Activated naive CD4-positive, alpha-beta T cell treated with anti-CD3 and anti-CD28 coated beads for 36 hours (primary cell): ENCODE measurements at regions not wholly inside any gene's neighbourhood (a gene's known extent, or its start where the extent isn't known, plus 50 kb on each side); places are given as distances from the start of the nearest gene placed in this dataset.

ENCODE experiments used
- CTCF ChIA-PET: fragments of 350-600 bp; sonication (Branson Sonifier 250); formaldehyde crosslinking; loops from one replicate; lab custom pipeline; 2021; ENCODE audit warnings: antibody characterized with exemption; lab: Charles Lee
- DNase-seq: peaks from one replicate; pipeline ENCODE4 v3.0.0-alpha.2; 2020
- H3K27ac Mint-ChIP-seq: one replicate; pipeline ENCODE4 v1.8.0; 2021; ENCODE audit warnings: mild to moderate bottlenecking, mixed read lengths
- H3K27me3 Mint-ChIP-seq: one replicate; pipeline ENCODE4 v1.8.0; 2021; ENCODE audit warnings: low read depth, mixed read lengths
- H3K36me3 Mint-ChIP-seq: one replicate; pipeline ENCODE4 v1.8.0; 2021; ENCODE audit warnings: low read depth, mixed read lengths
- H3K4me1 Mint-ChIP-seq: one replicate; pipeline ENCODE4 v1.8.0; 2021; ENCODE audit warnings: low read depth, mixed read lengths
- H3K4me3 Mint-ChIP-seq: one replicate; pipeline ENCODE4 v1.8.0; 2021; ENCODE audit warnings: mild to moderate bottlenecking, moderate library complexity, mixed read lengths
- H3K9me3 Mint-ChIP-seq: one replicate; pipeline ENCODE4 v1.8.0; 2021; ENCODE audit warnings: mixed read lengths
- intact Hi-C: fragments of 100-400 bp; cut with micrococcal nuclease; formaldehyde crosslinking; loops from one replicate; pipeline ENCODE4 v1.15.1; 2023

- DNase-seq, result no peak
- no peaks in the 10 kb centered on the region for H3K27me3 Mint-ChIP-seq
- H3K4me3 Mint-ChIP-seq, result no peak overlapping the region
- peaks cover 2% of the 10 kb centered on the region for H3K4me1 Mint-ChIP-seq
- H3K27ac Mint-ChIP-seq, result no peak overlapping the region
- no peaks in the 10 kb centered on the region for H3K36me3 Mint-ChIP-seq
- CTCF ChIA-PET, result interaction anchor here (1.6 kb wide), 1 partner anchor 737 kb away, joined by 3 read pairs; no protein-coding TSS in a partner anchor
- intact Hi-C loops, result loop anchor here (1.0 to 10.0 kb wide), 3 partner anchors 735 to 992 kb away; no protein-coding TSS in a partner anchor
- no peaks in the 10 kb centered on the region for H3K9me3 Mint-ChIP-seq
These were observed 326.6 kb downstream of the ARPP21 start for GRCh38 chr3:35965908-35966307.

GRCh38 chr3:35966629-35967464, 327.5 kb downstream of the ARPP21 start:
- Mint-ChIP-seq H3K4me3 (no peak overlapping the region), H3K36me3 (no peaks in the 10 kb centered on the region), H3K27ac (no peak overlapping the region), H3K27me3 (no peaks in the 10 kb centered on the region), H3K9me3 (no peaks in the 10 kb centered on the region), H3K4me1 (peaks cover 2% of the 10 kb centered on the region)
- intact Hi-C loops, result loop anchor here (1.0 to 10.0 kb wide), 3 partner anchors 734 to 991 kb away; no protein-coding TSS in a partner anchor
- CTCF ChIA-PET, result interaction anchor here (1.6 kb wide), 1 partner anchor 736 kb away, joined by 3 read pairs; no protein-coding TSS in a partner anchor
- no peak for DNase-seq

DNA sequence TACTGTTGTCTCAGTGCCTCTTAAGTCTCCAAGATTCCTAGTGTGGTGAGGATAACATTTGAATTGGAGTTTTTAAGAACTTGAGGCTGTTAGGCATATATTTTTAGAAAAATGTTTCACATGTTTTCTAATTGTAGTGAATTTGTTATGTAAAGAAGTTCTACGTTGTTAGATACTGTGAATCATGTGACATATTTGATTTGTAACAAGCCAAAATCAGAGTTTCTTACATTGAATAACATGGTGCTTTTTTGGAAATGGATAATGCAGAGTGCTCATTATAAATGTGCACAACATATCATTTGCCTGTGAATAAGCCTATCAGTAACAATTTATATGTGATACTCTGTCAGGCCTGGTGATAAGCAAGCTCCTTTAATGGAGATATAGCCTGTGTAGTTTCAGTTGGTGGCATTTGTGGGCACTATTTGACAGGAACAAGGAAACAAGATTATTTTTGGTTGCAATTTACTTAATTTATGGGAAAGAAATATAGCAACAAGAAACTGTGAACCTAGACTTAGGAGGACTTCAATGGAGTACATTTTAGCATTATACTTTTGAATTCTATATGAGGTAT, 328.8 kb downstream of the ARPP21 start:
- no peak for DNase-seq
- CTCF ChIA-PET, result no interaction called here
- H3K4me1 Mint-ChIP-seq, result peaks cover 2% of the 10 kb centered on the region
- intact Hi-C loops, result loop anchor here (10.0 kb wide), 1 partner anchor 877 kb away; no protein-coding TSS in a partner anchor
- no peak overlapping the region for H3K27ac Mint-ChIP-seq
- H3K27me3 Mint-ChIP-seq, result no peaks in the 10 kb centered on the region
- no peaks in the 10 kb centered on the region for H3K9me3 Mint-ChIP-seq
- H3K4me3 Mint-ChIP-seq, result no peak overlapping the region
- H3K36me3 Mint-ChIP-seq, result no peaks in the 10 kb centered on the region

- CTCF ChIA-PET, result interaction anchor here (0.7 kb wide), 1 partner anchor 436 kb away, joined by 3 read pairs; no protein-coding TSS in a partner anchor
- intact Hi-C loops, result loop anchor here (10.0 kb wide), 1 partner anchor 875 kb away; no protein-coding TSS in a partner anchor
- Mint-ChIP-seq H3K4me3 (no peak overlapping the region), H3K27ac (no peak overlapping the region), H3K4me1 (peaks cover 2% of the 10 kb centered on the region), H3K36me3 (no peaks in the 10 kb centered on the region), H3K9me3 (no peaks in the 10 kb centered on the region), H3K27me3 (no peaks in the 10 kb centered on the region)
- DNase-seq, result no peak
These were observed 330.1 kb downstream of the ARPP21 start for GRCh38 chr3:35969406-35969805.

DNA sequence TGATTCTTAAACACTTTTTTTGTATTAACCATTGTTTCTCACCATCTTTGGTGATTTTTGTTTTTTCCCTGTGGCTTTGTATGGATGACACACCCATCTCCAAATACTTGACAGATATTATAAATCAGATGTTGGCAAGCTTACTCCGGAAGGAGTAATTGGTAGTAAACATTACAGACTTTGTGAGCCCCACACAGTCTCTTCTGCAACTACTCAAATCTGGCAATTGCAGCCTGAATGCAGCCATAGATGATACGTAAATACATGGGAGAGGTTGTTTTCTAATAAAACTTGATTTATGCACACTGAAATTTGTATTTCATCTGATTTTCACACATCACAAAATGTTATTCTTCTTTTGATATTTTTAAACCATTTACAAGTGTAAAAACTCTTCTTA, 331.5 kb downstream of the ARPP21 start:
- CTCF ChIA-PET, result no interaction called here
- DNase-seq, result no peak
- no peak overlapping the region for H3K27ac Mint-ChIP-seq
- H3K4me1 Mint-ChIP-seq, result peaks cover 2% of the 10 kb centered on the region
- H3K9me3 Mint-ChIP-seq, result no peaks in the 10 kb centered on the region
- no peak overlapping the region for H3K4me3 Mint-ChIP-seq
- H3K36me3 Mint-ChIP-seq, result no peaks in the 10 kb centered on the region
- intact Hi-C loops, result no loop called here
- no peaks in the 10 kb centered on the region for H3K27me3 Mint-ChIP-seq

DNA sequence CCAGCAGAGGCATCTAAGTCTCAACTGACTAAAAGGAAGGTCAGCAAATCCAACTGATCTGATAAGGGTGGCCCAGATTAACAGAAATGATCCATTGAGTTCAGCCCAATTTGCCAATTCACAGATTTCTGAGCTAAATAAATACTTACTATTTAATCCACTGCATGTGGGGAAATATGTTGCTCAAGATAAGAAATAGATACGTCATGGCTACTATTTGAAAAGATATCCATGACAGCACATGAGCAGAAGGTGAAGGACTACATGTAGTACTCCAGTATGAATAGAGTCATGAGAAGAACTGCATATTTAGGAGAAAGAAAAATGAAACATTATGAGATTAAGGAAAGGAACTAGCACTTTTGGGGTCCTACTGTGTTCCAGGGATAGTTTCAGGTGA, 332.4 kb downstream of the ARPP21 start:
- no peaks in the 10 kb centered on the region for H3K9me3 Mint-ChIP-seq
- H3K36me3 Mint-ChIP-seq, result no peaks in the 10 kb centered on the region
- H3K27me3 Mint-ChIP-seq, result no peaks in the 10 kb centered on the region
- H3K4me3 Mint-ChIP-seq, result no peak overlapping the region
- peaks cover 2% of the 10 kb centered on the region for H3K4me1 Mint-ChIP-seq
- intact Hi-C loops, result no loop called here
- DNase-seq, result no peak
- H3K27ac Mint-ChIP-seq, result no peak overlapping the region
- CTCF ChIA-PET, result no interaction called here

- H3K36me3 Mint-ChIP-seq, result no peaks in the 10 kb centered on the region
- intact Hi-C loops, result no loop called here
- no peaks in the 10 kb centered on the region for H3K9me3 Mint-ChIP-seq
- no peak for DNase-seq
- H3K27me3 Mint-ChIP-seq, result no peaks in the 10 kb centered on the region
- peaks cover 2% of the 10 kb centered on the region for H3K4me1 Mint-ChIP-seq
- no peak overlapping the region for H3K27ac Mint-ChIP-seq
- CTCF ChIA-PET, result no interaction called here
- H3K4me3 Mint-ChIP-seq, result no peak overlapping the region
These were observed 335.5 kb downstream of the ARPP21 start for GRCh38 chr3:35974872-35975271.

- DNase-seq, result no peak
- no peaks in the 10 kb centered on the region for H3K9me3 Mint-ChIP-seq
- H3K27ac Mint-ChIP-seq, result no peak overlapping the region
- intact Hi-C loops, result no loop called here
- H3K36me3 Mint-ChIP-seq, result no peaks in the 10 kb centered on the region
- no peaks in the 10 kb centered on the region for H3K4me1 Mint-ChIP-seq
- CTCF ChIA-PET, result no interaction called here
- H3K4me3 Mint-ChIP-seq, result no peak overlapping the region
- no peaks in the 10 kb centered on the region for H3K27me3 Mint-ChIP-seq
These were observed 346.8 kb downstream of the ARPP21 start for GRCh38 chr3:35986161-35986560.

GRCh38 chr3:35987386-35987785, 348.1 kb downstream of the ARPP21 start:
- CTCF ChIA-PET, result no interaction called here
- no peak for DNase-seq
- H3K36me3 Mint-ChIP-seq, result no peaks in the 10 kb centered on the region
- no peak overlapping the region for H3K27ac Mint-ChIP-seq
- H3K27me3 Mint-ChIP-seq, result no peaks in the 10 kb centered on the region
- intact Hi-C loops, result no loop called here
- no peaks in the 10 kb centered on the region for H3K9me3 Mint-ChIP-seq
- no peaks in the 10 kb centered on the region for H3K4me1 Mint-ChIP-seq
- H3K4me3 Mint-ChIP-seq, result no peak overlapping the region

DNA sequence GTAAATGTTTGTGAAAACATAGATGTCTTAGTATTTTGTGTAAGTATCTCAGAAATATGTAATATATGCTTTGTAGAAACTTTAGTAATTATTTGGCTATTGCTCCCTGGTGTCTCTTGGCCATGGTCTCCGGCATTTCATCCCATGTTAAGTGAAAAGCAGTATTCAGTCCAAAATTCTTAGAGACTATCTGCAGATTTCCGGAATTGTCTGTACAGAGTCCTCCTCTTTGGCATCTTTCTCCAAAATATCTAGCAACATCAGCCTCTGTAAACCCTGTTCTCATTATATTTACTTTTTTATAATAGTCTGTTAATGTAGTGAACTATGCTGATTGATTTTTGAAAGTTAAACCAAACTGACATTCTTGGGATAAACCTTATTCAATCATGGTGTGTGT, 352.7 kb downstream of the ARPP21 start:
- no peak overlapping the region for H3K4me3 Mint-ChIP-seq
- H3K27me3 Mint-ChIP-seq, result no peaks in the 10 kb centered on the region
- H3K36me3 Mint-ChIP-seq, result no peaks in the 10 kb centered on the region
- CTCF ChIA-PET, result no interaction called here
- no peaks in the 10 kb centered on the region for H3K9me3 Mint-ChIP-seq
- H3K4me1 Mint-ChIP-seq, result no peaks in the 10 kb centered on the region
- H3K27ac Mint-ChIP-seq, result no peak overlapping the region
- no peak for DNase-seq
- intact Hi-C loops, result no loop called here

GRCh38 chr3:36011791-36012190, 368.5 kb upstream of the STAC start:
- Mint-ChIP-seq H3K9me3 (peaks cover 12% of the 10 kb centered on the region), H3K4me3 (no peak overlapping the region), H3K4me1 (no peaks in the 10 kb centered on the region), H3K36me3 (no peaks in the 10 kb centered on the region), H3K27me3 (no peaks in the 10 kb centered on the region), H3K27ac (no peak overlapping the region)
- intact Hi-C loops, result no loop called here
- CTCF ChIA-PET, result no interaction called here
- no peak for DNase-seq

- CTCF ChIA-PET, result no interaction called here
- no peaks in the 10 kb centered on the region for H3K36me3 Mint-ChIP-seq
- H3K9me3 Mint-ChIP-seq, result peaks cover 3% of the 10 kb centered on the region
- H3K4me1 Mint-ChIP-seq, result no peaks in the 10 kb centered on the region
- H3K27ac Mint-ChIP-seq, result no peak overlapping the region
- intact Hi-C loops, result no loop called here
- H3K27me3 Mint-ChIP-seq, result no peaks in the 10 kb centered on the region
- H3K4me3 Mint-ChIP-seq, result no peak overlapping the region
- DNase-seq, result no peak
These were observed 366.9 kb upstream of the STAC start for GRCh38 chr3:36013425-36013824.

DNA sequence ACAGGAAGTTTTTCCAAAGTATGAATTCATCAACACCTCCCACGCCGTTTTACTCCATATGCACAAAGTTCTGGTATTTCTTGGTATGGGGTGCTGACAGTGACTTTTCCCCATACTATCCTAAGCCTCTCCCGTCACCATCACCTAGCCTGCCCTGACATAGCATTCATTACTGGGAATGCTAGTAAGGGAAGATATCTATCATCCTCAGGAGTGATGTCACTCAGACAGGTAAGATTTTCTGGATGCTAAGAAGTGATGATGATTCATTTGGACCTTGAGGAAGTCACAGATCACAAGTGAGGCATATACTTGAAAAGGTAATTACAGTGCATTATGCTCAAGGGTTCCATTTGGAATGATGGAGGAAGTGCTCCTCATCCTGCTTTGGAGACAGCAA, 355.1 kb upstream of the STAC start:
- Mint-ChIP-seq H3K27ac (no peak overlapping the region), H3K27me3 (no peaks in the 10 kb centered on the region), H3K4me1 (no peaks in the 10 kb centered on the region), H3K36me3 (no peaks in the 10 kb centered on the region), H3K4me3 (no peak overlapping the region), H3K9me3 (peaks cover 10% of the 10 kb centered on the region)
- intact Hi-C loops, result no loop called here
- DNase-seq, result no peak
- CTCF ChIA-PET, result no interaction called here
